ENCODE measurements at regions not wholly inside any gene's neighbourhood (a gene's known extent, or its start where the extent isn't known, plus 50 kb on each side); places are given as distances from the start of the nearest gene placed in this dataset.

- ChIA-PET CTCF (interaction anchor here (1.1 kb wide), 1 partner anchor 109 kb away, joined by 3 read pairs; no protein-coding TSS in a partner anchor), POLR2A (interaction anchor here (0.9 kb wide), 1 partner anchor 39 kb away, joined by 3 read pairs; no protein-coding TSS in a partner anchor)
- Mint-ChIP-seq H3K4me3 (no peak overlapping the region), H3K27ac (no peak overlapping the region), H3K9me3 (no peaks in the 10 kb centered on the region), H3K36me3 (ENCODE audit: low read depth) (no peaks in the 10 kb centered on the region), H3K4me1 (ENCODE audit: low read depth) (no peaks in the 10 kb centered on the region), H3K27me3 (peaks cover 3% of the 10 kb centered on the region)
- intact Hi-C loops (cut with micrococcal nuclease): no loop called here
- TF ChIP-seq, protein P1, sequence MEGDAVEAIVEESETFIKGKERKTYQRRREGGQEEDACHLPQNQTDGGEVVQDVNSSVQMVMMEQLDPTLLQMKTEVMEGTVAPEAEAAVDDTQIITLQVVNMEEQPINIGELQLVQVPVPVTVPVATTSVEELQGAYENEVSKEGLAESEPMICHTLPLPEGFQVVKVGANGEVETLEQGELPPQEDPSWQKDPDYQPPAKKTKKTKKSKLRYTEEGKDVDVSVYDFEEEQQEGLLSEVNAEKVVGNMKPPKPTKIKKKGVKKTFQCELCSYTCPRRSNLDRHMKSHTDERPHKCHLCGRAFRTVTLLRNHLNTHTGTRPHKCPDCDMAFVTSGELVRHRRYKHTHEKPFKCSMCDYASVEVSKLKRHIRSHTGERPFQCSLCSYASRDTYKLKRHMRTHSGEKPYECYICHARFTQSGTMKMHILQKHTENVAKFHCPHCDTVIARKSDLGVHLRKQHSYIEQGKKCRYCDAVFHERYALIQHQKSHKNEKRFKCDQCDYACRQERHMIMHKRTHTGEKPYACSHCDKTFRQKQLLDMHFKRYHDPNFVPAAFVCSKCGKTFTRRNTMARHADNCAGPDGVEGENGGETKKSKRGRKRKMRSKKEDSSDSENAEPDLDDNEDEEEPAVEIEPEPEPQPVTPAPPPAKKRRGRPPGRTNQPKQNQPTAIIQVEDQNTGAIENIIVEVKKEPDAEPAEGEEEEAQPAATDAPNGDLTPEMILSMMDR (IDR thresholded peaks at IDR 0.05): no peak
- no peak for ATAC-seq
- no peak for DNase-seq
Measured at GRCh38 chr6:106870069-106870468, 104.5 kb downstream of the CD24 start.

GRCh38 chr6:106869203-106869602 lies 105.3 kb downstream of the CD24 start:
- Mint-ChIP-seq H3K9me3 (no peaks in the 10 kb centered on the region), H3K36me3 (ENCODE audit: low read depth) (no peaks in the 10 kb centered on the region), H3K4me1 (ENCODE audit: low read depth) (no peaks in the 10 kb centered on the region), H3K27me3 (peaks cover 3% of the 10 kb centered on the region), H3K27ac (no peak overlapping the region), H3K4me3 (no peak overlapping the region)
- ATAC-seq (no peak), DNase-seq (no peak)
- POLR2A ChIA-PET: no interaction called here
- TF ChIP-seq, protein P1 (IDR thresholded peaks at IDR 0.05): no peak
- CTCF ChIA-PET: no interaction called here
- intact Hi-C loops (cut with micrococcal nuclease): no loop called here

- no peaks in the 10 kb centered on the region for H3K36me3 Mint-ChIP-seq (ENCODE audit: low read depth)
- ATAC-seq (no peak), DNase-seq (no peak)
- H3K27me3 Mint-ChIP-seq: peaks cover 1% of the 10 kb centered on the region
- POLR2A ChIA-PET: no interaction called here
- intact Hi-C loops (cut with micrococcal nuclease): no loop called here
- H3K4me1 Mint-ChIP-seq (ENCODE audit: low read depth): no peaks in the 10 kb centered on the region
- CTCF ChIA-PET: interaction anchor here (0.9 kb wide), 1 partner anchor 112 kb away, joined by 4 read pairs; no protein-coding TSS in a partner anchor
- TF ChIP-seq, protein P1 (IDR thresholded peaks at IDR 0.05): no peak
- H3K4me3 Mint-ChIP-seq: no peak overlapping the region
- peaks cover 6% of the 10 kb centered on the region for H3K9me3 Mint-ChIP-seq
- no peak overlapping the region for H3K27ac Mint-ChIP-seq
Measured at GRCh38 chr6:106866875-106867658, 107.5 kb downstream of the CD24 start.

DNA sequence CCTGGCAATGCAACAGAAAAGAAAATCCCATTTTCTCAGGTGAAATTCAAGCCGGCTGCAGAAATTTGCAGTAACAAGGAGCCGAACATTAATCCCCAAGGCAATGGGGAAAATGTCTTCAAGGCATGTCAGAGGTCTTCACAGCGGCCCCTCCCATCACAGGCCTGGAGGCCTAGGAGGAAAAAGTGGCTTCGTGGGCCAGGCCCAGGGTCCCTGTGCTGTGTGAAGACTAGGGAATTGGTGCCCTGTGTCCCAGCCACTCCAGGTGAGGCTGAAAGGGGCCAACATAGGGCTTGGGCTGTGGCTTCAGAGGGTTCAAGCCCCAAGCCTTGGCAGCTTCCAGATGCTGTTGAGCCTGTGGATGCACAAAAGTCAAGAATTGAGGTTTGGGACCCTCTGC lies 111.7 kb downstream of the CD24 start:
- ChIA-PET POLR2A (no interaction called here), CTCF (no interaction called here)
- Mint-ChIP-seq H3K4me3 (no peak overlapping the region), H3K36me3 (ENCODE audit: low read depth) (no peaks in the 10 kb centered on the region), H3K27me3 (no peaks in the 10 kb centered on the region), H3K9me3 (peaks cover 8% of the 10 kb centered on the region), H3K4me1 (ENCODE audit: low read depth) (no peaks in the 10 kb centered on the region), H3K27ac (no peak overlapping the region)
- intact Hi-C loops (cut with micrococcal nuclease): no loop called here
- DNase-seq (no peak), ATAC-seq (no peak)
- TF ChIP-seq, protein P1 (IDR thresholded peaks at IDR 0.05): no peak

DNA sequence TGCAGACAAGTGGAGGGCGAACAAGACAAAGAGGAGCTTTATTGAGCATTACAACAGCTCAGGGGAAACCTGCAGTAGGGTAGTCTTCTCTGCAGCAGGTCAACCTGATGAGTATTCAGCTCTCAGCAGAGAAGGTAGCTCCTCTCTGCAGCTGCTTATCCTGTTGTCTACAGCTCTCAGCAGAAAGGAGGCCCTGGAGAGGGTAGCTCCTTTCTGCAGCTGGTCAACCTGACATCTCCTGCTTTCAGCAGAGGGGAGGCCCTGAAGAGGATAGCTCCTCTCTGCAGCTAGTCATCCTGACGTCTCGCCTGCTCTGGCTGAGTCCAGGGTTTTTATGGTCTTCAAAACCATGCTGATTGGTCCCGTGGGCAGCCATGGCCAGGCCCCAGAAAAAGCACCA lies 113.6 kb downstream of the CD24 start:
- no peak for DNase-seq
- H3K9me3 Mint-ChIP-seq: peaks cover 8% of the 10 kb centered on the region
- TF ChIP-seq, protein P1 (IDR thresholded peaks at IDR 0.05): no peak
- H3K4me3 Mint-ChIP-seq: no peak overlapping the region
- no peaks in the 10 kb centered on the region for H3K27me3 Mint-ChIP-seq
- no peaks in the 10 kb centered on the region for H3K36me3 Mint-ChIP-seq (ENCODE audit: low read depth)
- H3K4me1 Mint-ChIP-seq (ENCODE audit: low read depth): no peaks in the 10 kb centered on the region
- no peak overlapping the region for H3K27ac Mint-ChIP-seq
- POLR2A ChIA-PET: no interaction called here
- intact Hi-C loops (cut with micrococcal nuclease): no loop called here
- CTCF ChIA-PET: no interaction called here
- ATAC-seq: no peak
